Cardiac fibroblast (primary cell): ENCODE measurements at regions not wholly inside any gene's neighbourhood (a gene's known extent, or its start where the extent isn't known, plus 50 kb on each side); places are given as distances from the start of the nearest gene placed in this dataset.
A peak's percentile ranks its signal among the peaks of the same experiment; 100 is the strongest.

Source experiments
- DNase-seq, 2 donors: peaks; one replicate each; pipeline versions ENCODE4 v3.0.0 to v3.0.0-alpha.2; 2010; ENCODE audit warnings: low read depth in 2 of 2
- H3K4me3 ChIP-seq, 2 donors: replicated peaks in 1 of 2; 1 replicate in 1 of 2; 2 replicates in 1 of 2; pipeline ENCODE4 v1.5.1; 2011; ENCODE audit warnings: low read depth in 2 of 2, low read length in 2 of 2, mild to moderate bottlenecking in 2 of 2, moderate library complexity in 1 of 2
- TF ChIP-seq, protein P1 (sequence below): IDR thresholded peaks from one replicate; pipeline ENCODE4 v1.5.1; 2011; ENCODE audit warnings: low read depth, mild to moderate bottlenecking, low read length, inconsistent platforms

DNA sequence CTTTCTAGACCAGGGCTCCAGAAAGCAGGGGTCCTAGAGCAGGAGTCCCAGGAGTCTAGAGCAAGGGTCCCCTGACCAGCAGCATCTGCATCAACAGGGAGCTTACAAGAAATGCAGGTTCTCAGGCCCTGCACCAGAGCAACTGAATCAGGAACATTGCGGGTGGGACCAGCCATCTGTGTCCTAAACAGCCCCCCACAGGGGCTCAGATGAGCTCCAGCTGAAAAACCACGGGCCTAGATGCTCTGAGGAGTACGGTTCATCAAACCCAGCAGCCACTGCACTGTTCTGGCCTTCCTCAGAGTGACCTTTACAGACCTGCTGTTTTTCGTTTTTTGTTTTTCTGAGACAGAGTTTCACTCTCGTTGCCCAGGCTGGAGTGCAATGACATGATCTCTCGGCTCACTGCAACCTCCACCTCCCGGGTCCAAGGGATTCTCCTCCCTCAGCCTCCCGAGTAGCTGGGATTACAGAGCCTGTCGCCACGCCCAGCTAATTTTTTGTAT, 438.2 kb downstream of the SOX9 start:
- no peak for DNase-seq
- no peak overlapping the region for H3K4me3 ChIP-seq
- TF ChIP-seq, protein P1, sequence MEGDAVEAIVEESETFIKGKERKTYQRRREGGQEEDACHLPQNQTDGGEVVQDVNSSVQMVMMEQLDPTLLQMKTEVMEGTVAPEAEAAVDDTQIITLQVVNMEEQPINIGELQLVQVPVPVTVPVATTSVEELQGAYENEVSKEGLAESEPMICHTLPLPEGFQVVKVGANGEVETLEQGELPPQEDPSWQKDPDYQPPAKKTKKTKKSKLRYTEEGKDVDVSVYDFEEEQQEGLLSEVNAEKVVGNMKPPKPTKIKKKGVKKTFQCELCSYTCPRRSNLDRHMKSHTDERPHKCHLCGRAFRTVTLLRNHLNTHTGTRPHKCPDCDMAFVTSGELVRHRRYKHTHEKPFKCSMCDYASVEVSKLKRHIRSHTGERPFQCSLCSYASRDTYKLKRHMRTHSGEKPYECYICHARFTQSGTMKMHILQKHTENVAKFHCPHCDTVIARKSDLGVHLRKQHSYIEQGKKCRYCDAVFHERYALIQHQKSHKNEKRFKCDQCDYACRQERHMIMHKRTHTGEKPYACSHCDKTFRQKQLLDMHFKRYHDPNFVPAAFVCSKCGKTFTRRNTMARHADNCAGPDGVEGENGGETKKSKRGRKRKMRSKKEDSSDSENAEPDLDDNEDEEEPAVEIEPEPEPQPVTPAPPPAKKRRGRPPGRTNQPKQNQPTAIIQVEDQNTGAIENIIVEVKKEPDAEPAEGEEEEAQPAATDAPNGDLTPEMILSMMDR, result no peak

DNA sequence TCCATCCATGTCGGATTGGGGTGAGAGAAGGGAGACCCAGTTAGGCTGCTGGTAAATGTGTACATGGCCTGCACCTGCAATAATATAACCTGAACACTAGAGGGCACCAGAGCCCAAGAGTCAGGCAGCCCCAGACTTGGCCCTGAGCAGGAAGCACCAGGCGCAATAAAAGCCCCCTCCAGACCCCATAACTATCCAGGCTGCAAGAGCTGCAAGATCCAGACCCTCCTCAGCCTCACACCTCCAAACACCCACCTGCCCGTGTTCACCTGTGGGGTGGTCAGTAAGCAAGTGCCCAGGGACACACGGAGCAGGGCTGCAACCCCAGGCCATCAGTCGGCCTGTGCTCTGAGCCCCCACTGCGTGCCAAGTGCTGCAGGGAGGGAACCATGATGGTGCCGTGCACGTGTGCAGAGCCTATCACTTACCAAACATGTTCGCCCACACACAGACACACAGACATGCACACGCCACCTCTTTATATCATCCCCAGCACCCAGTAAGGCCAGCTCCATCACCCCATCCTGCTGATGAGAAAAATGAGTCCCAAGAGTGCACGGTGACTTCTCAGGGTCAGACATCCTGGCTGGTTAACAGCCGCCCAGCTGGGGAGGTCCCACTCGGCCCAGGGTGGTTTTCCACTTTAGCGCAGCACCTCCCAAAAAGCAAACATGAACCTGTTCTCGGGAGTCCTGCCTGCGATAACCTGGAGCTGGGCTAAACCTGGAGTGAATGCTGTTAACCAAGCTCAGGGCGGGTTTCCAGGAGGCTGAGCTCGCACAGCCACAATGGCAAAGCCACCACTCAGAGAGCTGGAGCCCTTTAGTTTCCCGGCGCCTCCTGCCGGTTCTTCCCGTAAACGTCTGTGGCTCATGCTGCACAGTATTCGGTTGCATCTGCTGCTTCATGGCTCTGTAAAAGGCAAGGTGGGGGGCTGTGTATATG, 439.8 kb downstream of the SOX9 start:
- TF ChIP-seq, protein P1, result peak; percentile 82
- no peak overlapping the region for H3K4me3 ChIP-seq
- DNase-seq, result peak; percentile 64 to 68

DNA sequence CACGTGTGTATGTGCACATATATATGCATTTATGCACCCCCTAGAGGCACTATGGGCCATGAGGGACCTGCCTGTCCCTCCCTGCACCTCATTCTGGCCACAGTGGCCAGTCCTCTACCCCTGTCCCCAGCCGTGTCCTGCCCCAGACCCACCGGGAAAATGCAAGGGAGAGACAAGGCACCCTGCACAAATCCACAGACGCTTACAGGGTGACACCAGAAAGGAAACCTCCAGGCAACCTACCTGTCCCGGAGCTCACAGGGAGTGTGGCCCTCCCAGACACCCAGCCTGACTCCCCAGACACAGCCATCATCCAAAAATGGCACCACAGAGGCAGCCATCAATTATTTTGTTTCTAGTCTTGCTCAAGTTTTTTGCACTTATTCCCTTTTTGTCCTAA, 440.4 kb downstream of the SOX9 start:
- H3K4me3 ChIP-seq, result no peak overlapping the region
- DNase-seq, result no peak
- TF ChIP-seq, protein P1, result no peak

DNA sequence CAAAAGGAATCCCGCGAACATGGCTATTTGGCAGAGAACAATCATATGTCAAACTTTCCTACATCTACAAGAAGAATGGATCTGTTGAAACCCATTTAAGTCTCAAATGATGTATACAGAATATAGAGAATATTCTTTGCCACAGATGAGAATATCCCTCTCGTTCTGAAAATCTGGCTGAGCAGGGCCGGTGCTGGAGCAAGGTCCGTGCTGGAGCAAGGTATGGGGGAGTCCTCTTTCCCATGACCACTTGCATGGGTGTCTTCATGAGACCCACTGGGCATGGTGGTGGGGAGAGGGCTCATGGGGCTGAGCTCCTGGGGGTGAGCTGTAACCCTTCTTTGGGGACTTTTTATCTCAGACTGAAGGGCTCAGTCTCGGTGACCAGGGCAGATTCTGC, 440.9 kb downstream of the SOX9 start:
- TF ChIP-seq, protein P1, result no peak
- no peak for DNase-seq
- no peak overlapping the region for H3K4me3 ChIP-seq

DNA sequence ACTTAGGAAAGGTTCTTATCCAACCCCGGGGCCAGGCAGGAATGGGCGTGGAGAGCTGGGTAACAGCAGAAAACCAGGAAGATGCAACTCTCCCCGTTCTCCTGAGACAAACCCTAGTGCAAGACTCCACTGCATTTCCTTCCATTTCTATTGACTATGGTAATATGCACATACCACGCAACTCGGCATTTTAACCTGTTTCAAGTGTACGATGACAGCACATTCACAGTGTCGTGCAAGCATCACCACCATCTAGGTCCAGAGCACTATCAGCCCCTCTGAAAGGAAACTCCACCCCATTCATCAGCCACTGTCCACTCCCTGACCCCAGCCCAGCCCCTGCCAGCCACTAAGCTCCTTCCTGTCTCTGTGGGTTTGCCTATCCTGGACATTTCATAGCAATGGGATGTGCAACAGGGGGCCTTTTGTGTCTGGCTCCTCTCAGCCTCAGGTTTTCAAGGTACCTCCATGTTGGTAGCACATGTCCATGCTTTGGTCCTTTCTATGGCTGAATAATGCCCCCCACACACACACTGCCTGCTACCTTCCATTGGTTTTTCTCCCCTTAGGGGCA, 441.9 kb downstream of the SOX9 start:
- H3K4me3 ChIP-seq, result no peak overlapping the region
- no peak for DNase-seq
- TF ChIP-seq, protein P1, result no peak

DNA sequence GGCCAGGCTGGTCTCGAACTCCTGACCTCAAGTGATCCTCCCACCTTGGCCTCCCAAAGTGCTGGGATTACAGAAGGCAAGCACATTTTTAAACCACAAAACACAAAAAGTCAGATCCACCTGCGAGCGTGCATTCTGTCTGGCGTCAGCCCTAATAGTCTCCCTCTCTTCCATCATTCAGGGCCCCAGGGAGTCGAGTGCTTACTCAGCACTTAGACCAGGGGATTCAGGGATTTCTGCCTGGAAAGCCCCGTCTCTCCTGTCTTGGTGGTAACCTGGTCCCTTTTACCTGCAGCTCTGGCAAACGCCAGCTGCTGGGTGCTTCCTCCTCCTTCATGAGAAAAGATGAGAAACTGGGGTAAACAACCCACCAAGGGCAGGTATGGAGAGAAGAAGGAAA, 443.1 kb downstream of the SOX9 start:
- DNase-seq, result no peak
- TF ChIP-seq, protein P1, result no peak
- no peak overlapping the region for H3K4me3 ChIP-seq
